Testis (tissue), 2 donors: ENCODE measurements at regions not wholly inside any gene's neighbourhood (a gene's known extent, or its start where the extent isn't known, plus 50 kb on each side); places are given as distances from the start of the nearest gene placed in this dataset.
"Not testable (repeated sequence)": the region's sequence is repeated elsewhere in the genome, so short reads cannot be mapped to it uniquely, and the experiment has no call there.

Experiments
- POLR2A ChIP-seq: fragments of 450-650 bp; IDR thresholded peaks from one replicate; pipeline ENCODE4 v1.6.1; 2017; ENCODE audit warnings: antibody characterized with exemption, mild to moderate bottlenecking, moderate library complexity
- TF ChIP-seq, protein P1 (sequence below), 3 experiments: fragments of 450-650 bp in 2 of 3; fragments of 200-600 bp in 1 of 3; sonication (generic) in 1 of 3; IDR thresholded peaks; one replicate each; pipeline ENCODE4 v1.5.1; 2016 to 2019; ENCODE audit warnings: antibody characterized with exemption in 3 of 3, mild to moderate bottlenecking in 2 of 3, moderate library complexity in 1 of 3

- TF ChIP-seq POLR2A, result not testable (repeated sequence)
- TF ChIP-seq, protein P1, sequence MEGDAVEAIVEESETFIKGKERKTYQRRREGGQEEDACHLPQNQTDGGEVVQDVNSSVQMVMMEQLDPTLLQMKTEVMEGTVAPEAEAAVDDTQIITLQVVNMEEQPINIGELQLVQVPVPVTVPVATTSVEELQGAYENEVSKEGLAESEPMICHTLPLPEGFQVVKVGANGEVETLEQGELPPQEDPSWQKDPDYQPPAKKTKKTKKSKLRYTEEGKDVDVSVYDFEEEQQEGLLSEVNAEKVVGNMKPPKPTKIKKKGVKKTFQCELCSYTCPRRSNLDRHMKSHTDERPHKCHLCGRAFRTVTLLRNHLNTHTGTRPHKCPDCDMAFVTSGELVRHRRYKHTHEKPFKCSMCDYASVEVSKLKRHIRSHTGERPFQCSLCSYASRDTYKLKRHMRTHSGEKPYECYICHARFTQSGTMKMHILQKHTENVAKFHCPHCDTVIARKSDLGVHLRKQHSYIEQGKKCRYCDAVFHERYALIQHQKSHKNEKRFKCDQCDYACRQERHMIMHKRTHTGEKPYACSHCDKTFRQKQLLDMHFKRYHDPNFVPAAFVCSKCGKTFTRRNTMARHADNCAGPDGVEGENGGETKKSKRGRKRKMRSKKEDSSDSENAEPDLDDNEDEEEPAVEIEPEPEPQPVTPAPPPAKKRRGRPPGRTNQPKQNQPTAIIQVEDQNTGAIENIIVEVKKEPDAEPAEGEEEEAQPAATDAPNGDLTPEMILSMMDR (IDR thresholded peaks at IDR 0.05), result not testable (repeated sequence)
Measured at GRCh38 chr3:75564427-75564826, 99.7 kb upstream of the FRG2C start.
